Colonic mucosa (tissue), 4 donors: ENCODE measurements at regions not wholly inside any gene's neighbourhood (a gene's known extent, or its start where the extent isn't known, plus 50 kb on each side); places are given as distances from the start of the nearest gene placed in this dataset.

Experiments used
- DNase-seq: peaks from one replicate; pipeline ENCODE4 v3.0.0-alpha.2; 2020
- H3K27ac ChIP-seq: fragments of 200-600 bp; one replicate; pipeline ENCODE4 v1.8.0; 2021
- H3K27me3 ChIP-seq: fragments of 200-600 bp; one replicate; pipeline ENCODE4 v1.8.0; 2021
- H3K36me3 ChIP-seq: fragments of 200-600 bp; one replicate; pipeline ENCODE4 v1.8.0; 2021
- H3K4me1 ChIP-seq: fragments of 200-600 bp; one replicate; pipeline ENCODE4 v1.8.0; 2021; ENCODE audit warnings: mild to moderate bottlenecking
- H3K4me3 ChIP-seq: fragments of 200-600 bp; one replicate; pipeline ENCODE4 v1.8.0; 2021
- H3K9ac ChIP-seq, 2 donors: one replicate each; pipeline ENCODE4 v1.7.0; 2013; ENCODE audit warnings: control low read depth in 2 of 2, low read depth in 2 of 2, low read length in 2 of 2
- H3K9me3 ChIP-seq: fragments of 200-600 bp; one replicate; pipeline ENCODE4 v1.8.0; 2021
- CTCF ChIP-seq: fragments of 200-600 bp; IDR thresholded peaks from one replicate; pipeline ENCODE4 v1.8.0; 2022; ENCODE audit warnings: antibody characterized with exemption, mild to moderate bottlenecking
- intact Hi-C: fragments of 100-400 bp; cut with DNase I; formaldehyde crosslinking; loops from one replicate; pipeline ENCODE4 v1.14.1; 2022
- donor health status: healthy.
- donor health status: DM: no; HTN: no; CAD: no.
- donor health status: DM: no; HTN: no; CAD: no.

GRCh38 chr13:30846311-30846710, 59.8 kb upstream of the MEDAG start:
- Histone ChIP-seq H3K36me3 (no peaks in the 10 kb centered on the region), H3K27ac (no peak overlapping the region), H3K4me1 (no peaks in the 10 kb centered on the region), H3K9me3 (no peaks in the 10 kb centered on the region), H3K27me3 (no peaks in the 10 kb centered on the region), H3K4me3 (no peak overlapping the region), H3K9ac (no peak overlapping the region)
- no peak for TF ChIP-seq CTCF
- DNase-seq: no peak
- intact Hi-C loops: no loop called here

GRCh38 chr13:30846866-30847265, 59.2 kb upstream of the MEDAG start:
- H3K9ac ChIP-seq: no peak overlapping the region
- no peak overlapping the region for H3K27ac ChIP-seq
- intact Hi-C loops: no loop called here
- no peak for DNase-seq
- H3K4me3 ChIP-seq: no peak overlapping the region
- no peaks in the 10 kb centered on the region for H3K9me3 ChIP-seq
- H3K4me1 ChIP-seq: no peaks in the 10 kb centered on the region
- no peaks in the 10 kb centered on the region for H3K36me3 ChIP-seq
- no peak for TF ChIP-seq CTCF
- H3K27me3 ChIP-seq: no peaks in the 10 kb centered on the region

GRCh38 chr13:30847650-30848307, 58.3 kb upstream of the MEDAG start:
- no peak for DNase-seq
- Histone ChIP-seq H3K4me3 (no peak overlapping the region), H3K4me1 (no peaks in the 10 kb centered on the region), H3K9me3 (no peaks in the 10 kb centered on the region), H3K27me3 (no peaks in the 10 kb centered on the region), H3K36me3 (no peaks in the 10 kb centered on the region), H3K27ac (no peak overlapping the region), H3K9ac (no peak overlapping the region)
- TF ChIP-seq CTCF: no peak
- intact Hi-C loops: no loop called here

- no peak overlapping the region for H3K27ac ChIP-seq
- no peak overlapping the region for H3K4me3 ChIP-seq
- no peak for TF ChIP-seq CTCF
- no peaks in the 10 kb centered on the region for H3K4me1 ChIP-seq
- H3K27me3 ChIP-seq: no peaks in the 10 kb centered on the region
- DNase-seq: no peak
- H3K9ac ChIP-seq: no peak overlapping the region
- H3K9me3 ChIP-seq: no peaks in the 10 kb centered on the region
- intact Hi-C loops: no loop called here
- H3K36me3 ChIP-seq: no peaks in the 10 kb centered on the region
These were observed 57.6 kb upstream of the MEDAG start for GRCh38 chr13:30848332-30849027.

GRCh38 chr13:30849611-30850010, 56.5 kb upstream of the MEDAG start:
- H3K4me3 ChIP-seq: no peak overlapping the region
- H3K9me3 ChIP-seq: no peaks in the 10 kb centered on the region
- no peak overlapping the region for H3K9ac ChIP-seq
- H3K27me3 ChIP-seq: no peaks in the 10 kb centered on the region
- DNase-seq: no peak
- TF ChIP-seq CTCF: no peak
- H3K4me1 ChIP-seq: no peaks in the 10 kb centered on the region
- H3K27ac ChIP-seq: no peak overlapping the region
- intact Hi-C loops: no loop called here
- H3K36me3 ChIP-seq: no peaks in the 10 kb centered on the region
